Occipital lobe (tissue), 1 donor: ENCODE measurements at regions not wholly inside any gene's neighbourhood (a gene's known extent, or its start where the extent isn't known, plus 50 kb on each side); places are given as distances from the start of the nearest gene placed in this dataset.

Experiments used
- DNase-seq: peaks from one replicate; lab custom pipeline; 2025; lab: John Stamatoyannopoulos, UW

DNA sequence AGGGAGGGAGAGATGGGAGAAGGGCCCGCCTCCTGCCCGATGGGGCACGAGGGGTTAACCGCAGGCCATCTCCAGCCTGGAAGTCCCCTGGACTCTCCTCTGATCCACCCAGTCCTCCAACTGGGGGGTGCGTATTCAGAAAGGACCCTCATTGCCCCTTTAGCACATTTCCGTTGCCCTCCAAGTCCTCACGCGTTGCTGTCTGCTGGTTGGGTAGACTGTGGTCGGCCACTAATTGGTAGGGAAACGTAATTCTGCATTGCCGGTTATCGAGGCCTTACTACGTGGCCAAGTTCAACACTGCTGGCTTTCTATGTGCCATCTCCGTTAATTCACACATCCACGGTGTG lies 103.4 kb downstream of the FOXL1 start:
- DNase-seq: no peak

DNA sequence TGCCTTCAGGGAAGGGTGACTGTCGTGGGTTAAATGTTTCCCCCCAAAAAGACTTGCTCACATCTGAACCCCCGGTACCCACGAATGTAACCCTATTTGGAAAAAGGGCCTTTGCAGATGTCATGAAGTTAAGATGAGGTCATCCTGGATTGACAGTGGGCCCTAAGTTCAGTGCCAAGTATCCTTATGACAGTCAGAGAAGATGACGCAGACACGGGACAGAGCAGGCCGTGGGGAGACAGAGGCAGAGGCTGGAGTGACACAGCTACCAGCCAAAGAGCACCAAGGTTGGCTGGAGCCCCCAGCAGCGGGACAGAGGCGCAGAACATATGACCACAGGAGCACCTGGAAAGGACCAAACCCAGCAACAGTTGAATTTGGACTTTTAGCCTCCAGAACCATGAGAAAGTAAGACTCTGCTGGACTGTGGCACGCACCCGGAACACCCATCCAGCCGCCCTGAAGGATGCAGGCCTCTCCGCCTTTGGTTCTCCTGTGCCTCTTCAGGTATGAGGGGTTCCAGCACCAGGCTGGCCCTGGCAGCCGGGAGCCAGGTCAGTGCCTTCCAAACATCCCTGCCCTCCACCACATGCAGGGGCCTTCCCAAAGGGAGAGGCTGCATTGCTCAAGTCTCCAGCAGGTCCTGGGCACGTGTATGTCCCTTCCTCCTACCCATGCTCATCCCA lies 104.0 kb downstream of the FOXL1 start:
- no peak for DNase-seq

DNA sequence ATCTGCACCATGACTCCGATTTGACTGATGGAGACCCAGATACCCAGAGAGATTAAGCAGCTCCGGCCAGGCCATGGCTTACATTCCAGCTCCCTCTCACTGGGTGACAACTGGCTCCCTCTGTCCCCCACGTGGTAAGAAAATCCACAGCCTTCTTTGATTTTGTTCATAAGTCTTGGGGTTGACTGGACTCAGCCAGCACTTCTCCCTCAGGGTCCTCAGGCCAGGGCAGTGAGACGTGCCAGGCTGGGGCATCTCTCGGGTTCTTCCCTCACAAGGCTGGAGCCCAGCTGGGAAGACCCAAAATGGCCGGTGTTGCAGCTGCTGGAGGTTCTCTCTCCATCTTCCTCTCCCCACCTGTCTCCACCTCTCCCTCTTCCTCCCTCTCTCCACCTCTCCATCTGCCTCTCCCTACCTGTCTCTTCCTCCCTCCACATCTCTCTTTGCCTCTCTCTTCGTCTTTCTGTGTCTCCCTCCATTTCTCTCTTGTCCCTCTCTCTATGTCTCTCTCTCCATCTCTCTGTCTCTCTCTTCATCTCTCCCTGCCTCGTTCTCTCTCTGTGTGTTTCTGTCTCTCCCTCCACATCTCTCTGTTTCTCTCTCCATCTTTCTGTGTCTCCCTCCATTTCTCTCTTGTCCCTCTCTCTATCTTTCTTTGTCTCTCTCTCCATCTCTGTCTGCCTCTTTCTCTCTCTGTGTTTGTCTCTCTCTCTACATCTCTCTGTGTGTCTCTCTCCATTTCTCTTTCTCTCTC lies 105.3 kb downstream of the FOXL1 start:
- no peak for DNase-seq

DNA sequence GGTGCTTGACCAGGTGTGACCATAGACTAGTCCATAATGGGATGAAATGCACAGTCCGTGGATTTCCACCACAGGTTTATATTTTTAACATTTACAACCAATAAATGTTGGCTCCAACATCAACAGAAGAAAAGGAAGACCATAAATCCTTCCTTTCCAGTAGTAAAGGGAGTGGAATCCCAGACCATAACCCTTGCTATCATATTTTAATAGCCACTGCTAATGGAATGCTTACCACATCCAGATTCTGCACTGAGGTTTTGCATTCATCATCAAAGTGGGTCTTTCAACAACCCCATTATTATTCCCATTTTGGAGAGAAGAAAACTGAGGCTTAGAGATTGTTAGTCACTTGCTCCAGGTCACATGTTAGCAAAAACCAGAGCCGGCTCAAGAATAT lies 106.7 kb downstream of the FOXL1 start:
- no peak for DNase-seq

DNA sequence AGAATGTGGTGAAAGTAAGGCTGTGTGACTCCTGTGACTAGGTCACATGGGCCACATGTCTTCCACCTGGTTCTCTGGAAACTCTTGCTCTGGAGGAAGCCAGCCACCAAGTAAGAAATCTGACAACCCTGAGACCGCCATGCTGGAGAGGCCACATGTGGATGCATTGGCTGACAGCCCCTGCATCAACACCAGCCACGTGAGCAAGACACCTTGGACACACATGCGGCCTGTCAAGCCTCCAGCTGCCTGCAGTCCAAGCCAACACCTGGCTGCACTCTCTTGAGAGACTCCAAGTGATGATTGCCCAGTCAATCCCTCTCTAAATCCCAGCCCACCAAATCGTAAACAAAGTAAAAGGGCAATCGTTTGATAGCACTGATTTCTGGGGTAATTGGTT lies 112.6 kb downstream of the FOXL1 start:
- DNase-seq: no peak

DNA sequence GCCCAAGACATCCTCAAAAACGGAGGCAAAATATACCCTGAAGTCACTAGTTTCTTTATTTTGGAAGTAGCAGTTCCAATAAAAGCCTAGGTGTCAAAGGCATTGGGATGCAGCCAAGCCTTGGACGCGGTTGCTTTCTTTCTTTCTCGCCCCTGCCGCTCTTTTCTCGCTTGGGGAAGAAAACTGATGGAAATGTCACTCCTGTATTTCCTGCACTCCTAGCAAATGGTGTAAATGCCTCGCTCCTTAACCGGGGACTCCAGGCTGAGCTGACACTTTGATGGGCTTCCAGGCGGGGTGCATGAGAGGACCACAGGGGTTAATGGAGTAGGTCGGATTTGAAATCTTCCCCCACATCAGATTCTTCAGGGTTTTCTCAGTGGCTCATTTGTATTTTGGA lies 114.1 kb downstream of the FOXL1 start:
- DNase-seq: no peak

DNA sequence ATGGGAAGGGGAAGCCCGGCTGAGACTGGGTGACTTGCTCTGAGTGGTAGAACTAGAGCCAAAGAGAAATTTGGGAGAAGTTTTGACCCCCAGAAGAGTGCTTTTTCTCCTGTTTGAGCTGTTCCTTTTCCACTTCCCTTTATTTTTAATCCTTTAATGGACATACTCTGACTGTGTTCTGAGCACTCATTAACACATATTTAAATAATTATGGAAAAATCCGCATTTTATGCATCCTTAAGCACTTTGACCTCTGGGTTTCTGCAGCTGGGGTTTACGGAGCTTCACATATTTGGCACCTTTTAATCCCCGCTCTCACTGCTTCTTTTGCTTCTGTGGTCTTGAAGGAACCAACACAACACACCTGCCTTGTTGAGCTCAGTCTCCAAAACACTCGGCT lies 114.7 kb downstream of the FOXL1 start:
- DNase-seq: no peak

DNA sequence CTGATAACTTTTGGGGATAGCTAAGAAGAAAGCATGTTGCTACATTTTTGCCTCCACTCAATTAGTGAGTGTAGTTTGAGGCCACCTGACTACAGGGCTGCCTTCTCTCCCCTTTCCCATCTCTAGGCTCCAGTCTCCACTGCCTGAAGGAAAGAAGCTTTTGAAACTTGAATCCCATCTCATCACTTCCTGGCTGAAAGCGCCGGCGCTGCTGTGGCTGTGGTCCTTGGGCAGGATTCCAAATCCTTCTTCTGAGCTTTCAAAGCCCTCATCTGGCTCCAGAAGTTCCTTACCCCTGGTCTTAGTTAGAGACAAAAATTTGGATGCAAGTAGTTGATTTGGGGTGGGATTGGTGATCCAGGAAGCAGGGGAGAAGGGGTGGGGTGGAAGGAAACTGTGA lies 119.4 kb downstream of the FOXL1 start:
- no peak for DNase-seq

DNA sequence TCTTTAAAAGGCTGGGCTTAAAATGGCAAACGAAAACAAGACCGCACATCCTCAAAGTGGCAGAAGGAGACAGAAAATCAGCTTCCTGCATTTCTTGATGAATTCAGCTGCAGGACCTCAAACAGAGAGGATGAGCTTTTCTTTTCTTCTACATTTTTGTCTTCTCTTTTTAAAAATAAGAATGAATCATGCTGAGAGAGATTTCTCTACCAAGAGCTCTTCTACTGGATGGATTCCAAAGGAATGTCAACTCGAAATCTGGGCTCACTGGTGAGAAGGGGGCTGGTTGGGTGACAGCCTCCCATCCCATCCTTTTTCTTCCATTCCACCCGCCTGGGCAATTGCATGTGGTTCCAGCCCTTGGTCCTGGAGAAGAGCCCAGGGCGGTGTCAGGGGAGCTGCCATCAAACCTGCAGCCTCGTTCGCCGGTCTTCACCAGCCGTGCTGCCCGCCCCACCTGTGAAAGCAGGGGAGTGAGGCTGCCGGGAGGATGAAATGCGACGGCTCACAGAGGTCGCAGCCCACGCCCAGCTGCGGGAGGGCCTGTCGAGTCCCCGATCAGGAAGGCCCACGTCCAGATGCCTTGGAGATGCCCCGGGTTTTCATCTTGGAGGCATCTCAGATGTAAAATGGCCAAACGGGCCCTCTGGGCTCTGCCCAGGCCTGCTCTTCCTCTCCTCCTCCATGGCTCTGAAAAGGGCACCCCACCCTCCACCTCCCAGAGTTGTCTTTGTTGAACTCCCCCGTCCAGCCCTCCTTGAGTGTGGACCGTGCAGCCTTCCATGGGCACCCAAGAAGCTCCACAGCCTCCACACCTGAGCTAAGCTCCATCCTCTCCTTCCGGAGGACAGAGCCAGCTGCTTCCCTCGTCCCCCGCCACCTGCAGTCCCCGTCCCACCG lies 121.9 kb downstream of the FOXL1 start:
- DNase-seq: no peak

DNA sequence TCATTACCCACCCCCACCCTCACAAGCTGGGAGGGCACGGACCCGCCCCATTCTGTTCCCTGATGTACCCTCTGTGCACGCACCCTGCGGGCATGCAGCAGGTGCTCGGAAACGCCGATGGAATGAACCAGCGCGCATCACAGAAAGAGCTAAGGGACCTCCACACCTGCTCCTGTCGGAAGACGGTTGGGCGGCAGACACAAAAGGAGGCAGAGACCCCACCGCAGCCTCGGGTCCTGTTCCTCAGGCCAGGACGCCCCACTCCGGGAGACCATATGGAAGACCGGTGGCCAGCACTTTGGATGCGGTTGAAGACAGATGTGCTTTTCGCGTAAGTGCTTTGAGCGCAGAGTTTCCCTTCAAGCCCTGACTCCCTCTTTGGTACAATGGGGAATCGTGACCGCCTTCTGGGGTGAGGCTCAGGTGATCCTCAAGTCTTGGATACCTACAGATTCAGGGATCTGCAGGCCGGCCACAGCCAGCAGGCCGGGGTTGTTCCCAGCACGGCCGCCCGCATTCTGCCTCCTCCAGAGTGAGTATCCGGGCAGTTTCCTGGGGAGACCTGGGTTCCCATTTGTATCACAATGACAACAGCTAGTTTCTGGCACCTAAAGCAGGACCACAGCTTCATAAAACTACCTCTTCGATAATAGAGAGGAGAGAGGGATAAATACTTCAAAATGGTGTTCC lies 123.1 kb downstream of the FOXL1 start:
- DNase-seq: no peak

DNA sequence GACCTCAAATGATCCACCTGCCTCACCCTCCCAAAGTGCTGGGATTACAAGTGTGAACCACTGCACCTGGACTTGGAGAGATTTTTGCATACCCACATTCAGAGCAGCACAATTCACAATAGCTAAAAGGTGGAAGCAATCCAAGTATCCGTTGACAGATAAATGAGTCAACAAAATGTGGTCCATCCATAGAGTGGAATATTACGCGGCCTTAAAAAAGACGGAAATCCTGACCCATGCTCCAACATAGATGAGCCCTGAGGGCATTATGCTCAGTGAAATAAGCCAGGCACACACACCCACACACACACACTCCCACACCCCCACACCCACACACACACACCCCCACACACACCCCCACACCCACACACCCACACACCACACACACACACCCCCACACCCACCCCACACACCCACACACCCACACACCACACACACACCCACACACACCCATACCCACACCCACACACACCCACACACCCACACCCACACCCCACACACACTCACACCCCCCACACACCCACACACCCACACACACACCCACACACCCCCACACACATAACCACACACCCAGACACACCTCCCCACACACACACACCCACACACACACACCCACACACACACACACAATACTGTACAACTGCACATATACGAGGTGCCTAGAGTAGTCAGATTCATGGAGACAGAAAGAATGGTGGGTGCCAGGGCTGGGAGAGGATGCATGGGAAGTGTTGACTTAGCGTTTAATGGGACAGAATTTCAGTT lies 124.7 kb downstream of the FOXL1 start:
- no peak for DNase-seq

DNA sequence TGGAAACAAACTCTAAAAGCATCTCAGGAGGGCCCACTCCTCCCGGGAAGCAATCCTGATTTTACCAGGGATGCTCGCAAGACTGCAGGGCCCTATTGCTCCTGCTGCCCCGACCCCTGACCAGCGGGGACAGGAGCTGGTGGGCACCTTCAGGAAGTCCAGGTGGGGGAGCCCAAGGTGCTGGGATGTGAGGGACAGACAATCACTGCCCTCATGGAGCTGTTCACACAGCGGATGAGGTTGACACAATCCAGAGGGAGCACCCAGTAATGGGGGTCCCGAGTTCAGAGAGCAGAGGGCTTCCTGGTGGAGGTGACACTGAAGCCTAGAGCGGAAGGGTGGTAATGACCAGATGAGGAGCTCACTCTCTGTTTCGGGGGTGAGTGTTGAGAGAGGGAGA lies 126.2 kb downstream of the FOXL1 start:
- DNase-seq: no peak

DNA sequence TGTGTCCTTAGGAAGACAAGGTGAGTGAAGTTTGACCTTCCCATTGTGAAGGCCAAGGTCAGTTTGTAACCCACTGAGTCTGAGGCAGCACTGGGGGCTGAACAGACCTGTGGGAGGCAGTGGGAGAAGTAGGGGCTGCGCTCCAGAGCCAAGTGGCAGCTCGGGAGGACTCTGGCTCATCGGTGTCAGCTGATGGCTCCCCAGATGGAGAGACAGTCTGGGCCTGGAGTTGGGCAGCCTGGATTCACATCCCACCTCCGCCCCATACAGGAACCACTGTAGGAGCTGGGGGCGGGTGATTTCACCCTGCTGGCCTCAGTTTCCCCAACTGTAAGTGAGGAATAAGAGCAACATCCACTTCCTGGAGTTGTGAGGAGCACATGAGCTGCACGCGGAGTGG lies 128.4 kb downstream of the FOXL1 start:
- DNase-seq: no peak

DNA sequence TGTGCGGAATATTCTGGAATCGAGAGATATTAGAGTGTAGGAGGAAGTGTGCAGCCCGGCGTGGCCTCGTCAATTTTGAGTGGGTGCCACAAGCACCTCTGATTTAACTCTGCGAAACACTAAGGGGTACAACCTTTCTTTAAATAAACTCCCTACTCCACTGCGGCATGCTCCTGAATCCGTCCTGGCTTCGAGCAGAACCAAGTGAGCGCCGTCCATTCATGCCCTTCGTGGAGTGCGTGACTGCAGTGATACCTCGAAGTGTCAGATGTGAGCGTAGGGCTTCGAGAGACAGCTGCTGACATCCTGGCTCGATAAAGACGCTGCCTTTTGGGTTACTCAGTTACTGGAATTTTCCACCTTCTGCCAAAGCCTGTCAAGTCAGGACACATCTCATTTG lies 128.8 kb downstream of the FOXL1 start:
- DNase-seq: no peak

DNA sequence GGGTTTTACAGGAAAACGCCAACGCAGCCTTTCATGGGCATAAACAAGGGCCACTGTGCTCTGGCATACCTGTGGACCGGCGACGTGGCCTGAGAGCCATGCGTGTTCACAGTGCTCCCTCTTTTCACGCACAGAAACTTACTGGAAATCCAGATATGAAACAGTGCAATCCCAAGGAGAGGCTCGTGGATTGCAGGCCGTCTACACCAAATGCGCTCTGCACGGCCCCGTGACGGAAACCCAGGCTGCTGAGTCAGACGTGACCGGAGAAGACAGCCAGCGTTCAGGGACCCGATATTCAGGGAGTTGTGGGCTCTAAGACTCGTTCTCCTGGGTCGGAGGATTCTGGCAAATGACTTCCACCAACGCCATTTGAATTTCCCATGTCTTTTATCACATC lies 129.2 kb downstream of the FOXL1 start:
- no peak for DNase-seq

DNA sequence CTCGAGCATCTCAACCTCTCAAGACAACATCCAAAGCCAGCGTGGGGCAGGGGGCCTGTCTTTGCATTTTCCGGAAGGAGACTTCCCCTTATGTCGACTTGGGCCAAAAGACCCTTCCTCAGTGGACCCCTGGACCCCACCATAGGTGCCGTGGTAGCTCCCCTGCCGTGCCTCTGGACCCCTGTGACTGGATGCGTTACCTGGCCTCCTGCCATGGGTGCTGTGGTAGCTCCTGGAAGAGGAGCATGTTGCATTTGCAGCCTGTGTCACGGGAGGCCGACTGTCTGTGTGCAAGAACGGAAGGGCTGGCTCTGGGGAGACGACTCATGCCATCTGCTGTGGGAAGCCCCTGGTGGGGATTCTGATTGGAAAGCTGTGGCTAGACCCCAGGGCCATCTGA lies 130.1 kb downstream of the FOXL1 start:
- DNase-seq: no peak

DNA sequence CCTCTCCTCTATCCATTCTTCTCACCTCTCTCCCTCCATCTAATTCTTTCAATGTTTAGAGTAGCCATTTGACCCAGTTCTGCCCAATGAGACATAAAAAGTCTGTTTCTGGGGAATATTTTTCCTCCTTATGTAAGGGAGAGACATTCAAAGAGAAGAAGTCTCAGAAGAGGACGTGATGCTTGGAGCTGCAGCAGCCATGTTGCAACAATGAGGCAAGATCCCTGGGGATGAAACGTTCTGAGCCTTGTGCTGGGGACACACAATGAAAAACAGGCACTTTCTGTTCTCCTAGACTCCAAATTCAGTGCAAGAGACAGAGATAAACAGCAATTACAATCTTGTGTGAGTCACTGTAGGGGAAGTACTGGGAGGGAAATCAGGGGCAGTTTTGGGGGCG lies 130.8 kb downstream of the FOXL1 start:
- DNase-seq: no peak

DNA sequence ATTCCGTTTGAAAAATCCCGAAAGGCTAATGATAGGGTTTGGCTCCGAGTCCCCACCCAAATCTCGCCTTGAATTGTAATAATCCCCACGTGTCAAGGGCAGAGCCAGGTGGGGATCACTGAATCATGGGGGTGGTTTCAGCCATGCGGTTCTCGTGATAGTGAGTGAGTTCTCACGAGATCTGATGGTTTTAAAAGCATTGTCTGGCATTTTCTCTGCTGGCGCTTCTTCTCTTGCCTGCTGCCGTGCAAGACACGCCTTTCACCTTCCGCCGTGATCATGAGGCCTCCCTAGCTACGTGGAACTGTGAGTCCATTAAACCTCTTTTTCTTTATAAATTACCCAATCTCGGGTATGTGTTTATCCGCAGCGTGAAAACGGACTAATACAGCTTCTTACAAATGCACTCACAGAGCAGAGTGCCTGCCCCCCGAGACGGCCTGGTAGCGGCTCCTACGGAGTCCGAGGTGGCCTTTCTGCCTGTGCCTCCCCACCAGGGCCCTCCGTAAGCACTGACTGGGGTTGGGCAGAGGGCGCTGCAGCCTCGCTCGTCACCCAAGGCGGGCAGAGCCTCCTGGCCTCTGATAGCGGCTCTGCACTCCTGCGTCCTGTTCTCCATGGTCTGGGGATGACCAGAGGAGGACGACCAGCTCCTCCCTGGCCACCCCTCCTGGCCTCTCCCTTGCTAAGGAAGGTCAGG lies 131.7 kb downstream of the FOXL1 start:
- no peak for DNase-seq

DNA sequence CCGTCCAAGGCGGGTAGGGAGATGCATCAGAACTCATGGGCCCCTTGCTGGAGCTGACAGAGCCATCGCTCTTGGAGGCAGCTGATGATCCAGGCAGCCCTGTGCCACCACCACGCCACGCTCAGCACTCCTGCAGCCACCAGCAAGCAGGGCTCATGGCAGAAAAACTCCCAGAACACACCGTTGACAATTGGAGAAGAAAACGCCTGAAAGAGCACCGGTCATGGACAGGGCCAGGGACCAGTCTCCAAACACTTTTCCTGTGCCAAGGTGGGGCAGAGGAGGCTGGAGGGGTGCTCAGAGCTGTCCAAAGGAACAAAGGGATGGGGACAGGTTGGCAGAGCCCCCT lies 132.2 kb downstream of the FOXL1 start:
- DNase-seq: no peak

DNA sequence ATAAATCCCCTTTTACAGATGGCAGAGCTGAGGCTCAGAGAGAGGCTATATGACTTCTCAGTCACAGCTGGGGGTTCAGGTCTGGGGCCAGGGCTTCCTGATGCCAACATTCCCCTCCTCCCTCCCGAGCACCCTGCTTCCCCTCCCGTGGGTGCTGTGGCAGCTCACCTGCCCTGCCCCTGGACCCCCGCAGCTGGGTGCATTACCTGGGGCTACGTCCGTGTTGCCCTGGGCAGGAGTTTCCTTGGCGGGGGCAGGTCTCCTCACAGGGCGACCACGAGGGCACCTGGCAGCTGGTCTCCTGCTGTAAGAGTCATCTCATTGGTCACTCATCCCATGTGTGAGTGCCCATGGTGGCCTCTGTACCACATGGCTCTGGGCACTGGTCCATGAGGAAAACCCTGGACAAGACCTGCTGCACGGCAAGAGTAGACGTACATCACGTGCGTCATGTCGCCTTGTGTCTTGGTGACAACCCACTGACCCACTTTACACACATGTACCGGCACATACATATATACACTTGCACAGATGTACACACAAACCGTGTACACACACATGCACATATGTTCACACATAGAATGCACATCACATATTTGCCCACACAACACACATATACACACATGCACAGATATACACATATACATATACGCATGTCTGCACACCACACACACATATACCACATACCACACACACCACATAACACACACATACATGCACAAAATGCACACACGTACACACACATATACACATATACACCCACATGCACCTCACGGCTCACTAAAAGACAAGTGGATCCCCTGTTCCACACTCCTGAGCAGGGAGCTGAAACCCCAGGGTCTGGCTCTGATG lies 134.0 kb downstream of the FOXL1 start:
- DNase-seq: no peak
